Testis (tissue), 2 donors: ENCODE measurements at regions not wholly inside any gene's neighbourhood (a gene's known extent, or its start where the extent isn't known, plus 50 kb on each side); places are given as distances from the start of the nearest gene placed in this dataset.

ENCODE experiments used
- CTCF ChIP-seq, 3 experiments: fragments of 450-650 bp in 2 of 3; fragments of 200-600 bp in 1 of 3; sonication (generic) in 1 of 3; IDR thresholded peaks; one replicate each; pipeline ENCODE4 v1.5.1; 2016 to 2019; ENCODE audit warnings: antibody characterized with exemption in 3 of 3, mild to moderate bottlenecking in 2 of 3, moderate library complexity in 1 of 3
- POLR2A ChIP-seq: fragments of 450-650 bp; IDR thresholded peaks from one replicate; pipeline ENCODE4 v1.6.1; 2017; ENCODE audit warnings: antibody characterized with exemption, mild to moderate bottlenecking, moderate library complexity

GRCh38 chr4:188864741-188865140, 725.5 kb downstream of the TRIML1 start:
- TF ChIP-seq CTCF (IDR thresholded peaks at IDR 0.05) = no peak
- TF ChIP-seq POLR2A = no peak
